Esophagus muscularis mucosa (tissue), 4 donors: ENCODE measurements at regions not wholly inside any gene's neighbourhood (a gene's known extent, or its start where the extent isn't known, plus 50 kb on each side); places are given as distances from the start of the nearest gene placed in this dataset.

Experiments
- DNase-seq: peaks from one replicate; pipeline ENCODE4 v3.0.0-alpha.2; 2017; ENCODE audit errors: extremely low spot score
- H3K27ac ChIP-seq, 4 donors: fragments of 200-600 bp; sonication (generic); replicated peaks in 1 of 4; 1 replicate in 3 of 4; 2 replicates in 1 of 4; pipeline ENCODE4 v1.5.1; 2016 to 2019; ENCODE audit warnings: mild to moderate bottlenecking in 1 of 4
- H3K27me3 ChIP-seq, 4 donors: fragments of 200-600 bp; sonication (generic); one replicate each; pipeline versions ENCODE4 v1.5.1 to v1.6.0; 2016 to 2019
- H3K36me3 ChIP-seq, 4 donors: fragments of 200-600 bp; sonication (generic); one replicate each; pipeline ENCODE4 v1.5.1; 2016 to 2019
- H3K4me1 ChIP-seq, 4 donors: fragments of 200-600 bp; sonication (generic); one replicate each; pipeline ENCODE4 v1.5.1; 2016 to 2019
- H3K4me3 ChIP-seq, 4 donors: fragments of 200-600 bp; sonication (generic); 1 replicate in 2 of 4; 2 replicates in 2 of 4; pipeline ENCODE4 v1.5.1; 2016 to 2019; ENCODE audit warnings: mild to moderate bottlenecking in 4 of 4, moderate library complexity in 1 of 4
- H3K9me3 ChIP-seq, 4 donors: fragments of 200-600 bp; sonication (generic); 1 replicate in 3 of 4; 2 replicates in 1 of 4; pipeline ENCODE4 v1.5.1; 2016 to 2019
- CTCF ChIP-seq, 3 experiments: fragments of 200-600 bp in 2 of 3; fragments of 450-650 bp in 1 of 3; sonication (generic) in 2 of 3; IDR thresholded peaks; one replicate each; pipeline ENCODE4 v1.5.1; 2017 to 2019; ENCODE audit warnings: antibody characterized with exemption in 3 of 3, mild to moderate bottlenecking in 2 of 3, moderate library complexity in 1 of 3
- EP300 ChIP-seq: sonication (generic); formaldehyde crosslinking; IDR thresholded peaks from one replicate; pipeline ENCODE4 v1.6.1; 2017; ENCODE audit warnings: antibody characterized with exemption
- POLR2A ChIP-seq: fragments of 450-650 bp; IDR thresholded peaks from one replicate; pipeline ENCODE4 v1.6.1; 2017; ENCODE audit warnings: antibody characterized with exemption, moderate library complexity, mild to moderate bottlenecking, low read depth
- POLR2AphosphoS5 ChIP-seq, 2 donors: sonication (generic); formaldehyde crosslinking; IDR thresholded peaks; one replicate each; pipeline ENCODE4 v1.6.1; 2017; ENCODE audit warnings: antibody characterized with exemption in 2 of 2
- WGBS: methylation state at CpG from one replicate; pipeline ENCODE4 v1.1.5; 2018; 5-methylcytosine and 5-hydroxymethylcytosine counted together
- intact Hi-C: fragments of 100-400 bp; cut with DNase I; formaldehyde crosslinking; loops from one replicate; pipeline ENCODE4 v1.15.1; 2023

- no peak overlapping the region for H3K27ac ChIP-seq
- 97% methylated on average over 2 of the region's 2 CpGs for WGBS
Measured at GRCh38 chrX:46383006-46383405, 162.2 kb downstream of the ZNF674 start.

GRCh38 chrX:46382595-46382994, 162.6 kb downstream of the ZNF674 start:
- no peak overlapping the region for H3K4me3 ChIP-seq
- H3K9me3 ChIP-seq = no peaks in the 10 kb centered on the region
- DNase-seq = no peak
- intact Hi-C loops = no loop called here
- H3K27me3 ChIP-seq = no peaks in the 10 kb centered on the region
- H3K4me1 ChIP-seq = no peaks in the 10 kb centered on the region
- TF ChIP-seq POLR2A = no peak
- no peak for TF ChIP-seq EP300
- no peak for TF ChIP-seq CTCF (IDR thresholded peaks at IDR 0.05)
- no peak for TF ChIP-seq POLR2AphosphoS5 (IDR thresholded peaks at IDR 0.05)
- H3K27ac ChIP-seq = no peak overlapping the region
- 81% methylated on average over 2 of the region's 2 CpGs for WGBS
- H3K36me3 ChIP-seq = no peaks in the 10 kb centered on the region

More at GRCh38 chrX:46383006-46383405, 162.2 kb downstream of the ZNF674 start:
- Histone ChIP-seq H3K4me3 (no peak overlapping the region), H3K36me3 (no peaks in the 10 kb centered on the region), H3K9me3 (no peaks in the 10 kb centered on the region), H3K27me3 (no peaks in the 10 kb centered on the region), H3K4me1 (no peaks in the 10 kb centered on the region)
- no peak for DNase-seq
- TF ChIP-seq POLR2A (no peak), CTCF (IDR thresholded peaks at IDR 0.05) (no peak), EP300 (no peak), POLR2AphosphoS5 (IDR thresholded peaks at IDR 0.05) (no peak)
- intact Hi-C loops = no loop called here

- H3K27ac ChIP-seq = no peak overlapping the region
- no peak overlapping the region for H3K4me3 ChIP-seq
- no peaks in the 10 kb centered on the region for H3K4me1 ChIP-seq
- H3K36me3 ChIP-seq = no peaks in the 10 kb centered on the region
- no peaks in the 10 kb centered on the region for H3K9me3 ChIP-seq
- H3K27me3 ChIP-seq = no peaks in the 10 kb centered on the region
- no peak for TF ChIP-seq EP300
- TF ChIP-seq POLR2AphosphoS5 (IDR thresholded peaks at IDR 0.05) = no peak
- no peak for TF ChIP-seq POLR2A
- 70% methylated on average over 2 of the region's 2 CpGs for WGBS
- intact Hi-C loops = no loop called here
- no peak for DNase-seq
Measured at GRCh38 chrX:46381630-46382029, 163.6 kb downstream of the ZNF674 start.

GRCh38 chrX:46380148-46380752, 165.0 kb downstream of the ZNF674 start:
- H3K36me3 ChIP-seq = no peaks in the 10 kb centered on the region
- no peak overlapping the region for H3K4me3 ChIP-seq
- no peak for DNase-seq
- no peaks in the 10 kb centered on the region for H3K27me3 ChIP-seq
- intact Hi-C loops = no loop called here
- WGBS = 55% methylated on average over 3 of the region's 3 CpGs
- H3K27ac ChIP-seq = no peak overlapping the region
- H3K4me1 ChIP-seq = no peaks in the 10 kb centered on the region
- TF ChIP-seq POLR2A (no peak), EP300 (no peak), CTCF (IDR thresholded peaks at IDR 0.05) (no peak), POLR2AphosphoS5 (IDR thresholded peaks at IDR 0.05) (no peak)
- H3K9me3 ChIP-seq = no peaks in the 10 kb centered on the region

- Histone ChIP-seq H3K36me3 (no peaks in the 10 kb centered on the region), H3K4me3 (no peak overlapping the region), H3K4me1 (no peaks in the 10 kb centered on the region), H3K27ac (no peak overlapping the region), H3K27me3 (no peaks in the 10 kb centered on the region), H3K9me3 (no peaks in the 10 kb centered on the region)
- TF ChIP-seq POLR2AphosphoS5 (IDR thresholded peaks at IDR 0.05) (no peak), CTCF (IDR thresholded peaks at IDR 0.05) (peak; percentile 21 to 38 (median 37)), POLR2A (no peak), EP300 (no peak)
- no peak for DNase-seq
- intact Hi-C loops = loop anchor here (10.0 kb wide), 1 partner anchor 1052 kb away; no protein-coding TSS in a partner anchor
- 41% methylated on average over 4 of the region's 4 CpGs for WGBS
Measured at GRCh38 chrX:46376246-46376885, 168.9 kb downstream of the ZNF674 start.
